Fibroblast of villous mesenchyme (primary cell): ENCODE measurements at regions not wholly inside any gene's neighbourhood (a gene's known extent, or its start where the extent isn't known, plus 50 kb on each side); places are given as distances from the start of the nearest gene placed in this dataset.

Experiments used
- DNase-seq: peaks from one replicate; pipeline ENCODE4 v3.0.0-alpha.2; 2010; ENCODE audit warnings: low read depth
- H3K4me3 ChIP-seq: 2 replicates; pipeline ENCODE4 v1.5.1; 2011; ENCODE audit warnings: low read depth, mild to moderate bottlenecking, low read length
- TF ChIP-seq, protein P1 (sequence below): IDR thresholded peaks from 2 replicates; pipeline ENCODE4 v1.5.1; 2012; ENCODE audit warnings: low read depth, mild to moderate bottlenecking, low read length; ENCODE audit not compliant: insufficient read depth

- TF ChIP-seq, protein P1, sequence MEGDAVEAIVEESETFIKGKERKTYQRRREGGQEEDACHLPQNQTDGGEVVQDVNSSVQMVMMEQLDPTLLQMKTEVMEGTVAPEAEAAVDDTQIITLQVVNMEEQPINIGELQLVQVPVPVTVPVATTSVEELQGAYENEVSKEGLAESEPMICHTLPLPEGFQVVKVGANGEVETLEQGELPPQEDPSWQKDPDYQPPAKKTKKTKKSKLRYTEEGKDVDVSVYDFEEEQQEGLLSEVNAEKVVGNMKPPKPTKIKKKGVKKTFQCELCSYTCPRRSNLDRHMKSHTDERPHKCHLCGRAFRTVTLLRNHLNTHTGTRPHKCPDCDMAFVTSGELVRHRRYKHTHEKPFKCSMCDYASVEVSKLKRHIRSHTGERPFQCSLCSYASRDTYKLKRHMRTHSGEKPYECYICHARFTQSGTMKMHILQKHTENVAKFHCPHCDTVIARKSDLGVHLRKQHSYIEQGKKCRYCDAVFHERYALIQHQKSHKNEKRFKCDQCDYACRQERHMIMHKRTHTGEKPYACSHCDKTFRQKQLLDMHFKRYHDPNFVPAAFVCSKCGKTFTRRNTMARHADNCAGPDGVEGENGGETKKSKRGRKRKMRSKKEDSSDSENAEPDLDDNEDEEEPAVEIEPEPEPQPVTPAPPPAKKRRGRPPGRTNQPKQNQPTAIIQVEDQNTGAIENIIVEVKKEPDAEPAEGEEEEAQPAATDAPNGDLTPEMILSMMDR, result no peak
- no peak overlapping the region for H3K4me3 ChIP-seq
- no peak for DNase-seq
Measured at GRCh38 chr13:73940098-73940497, 194.1 kb downstream of the KLF12 start.

- TF ChIP-seq, protein P1, result no peak
- DNase-seq, result no peak
- no peak overlapping the region for H3K4me3 ChIP-seq
Measured at GRCh38 chr13:73939603-73940002, 194.6 kb downstream of the KLF12 start.

DNA sequence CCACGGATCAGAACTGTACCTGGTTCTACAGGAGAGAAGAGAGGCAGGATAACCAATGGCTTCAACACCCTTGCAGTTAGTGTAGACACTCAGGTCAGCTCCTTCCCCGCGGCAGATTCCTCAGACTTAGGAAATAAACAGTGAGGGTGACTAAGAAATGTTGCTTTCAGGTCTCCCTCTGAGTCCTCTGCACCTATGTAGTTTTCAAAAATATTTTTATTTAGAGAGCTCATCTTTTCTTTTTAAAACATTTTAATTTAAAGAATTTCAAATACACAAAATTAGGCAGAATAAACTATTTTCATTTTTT, 195.2 kb downstream of the KLF12 start:
- H3K4me3 ChIP-seq, result no peak overlapping the region
- TF ChIP-seq, protein P1, result no peak
- no peak for DNase-seq

DNA sequence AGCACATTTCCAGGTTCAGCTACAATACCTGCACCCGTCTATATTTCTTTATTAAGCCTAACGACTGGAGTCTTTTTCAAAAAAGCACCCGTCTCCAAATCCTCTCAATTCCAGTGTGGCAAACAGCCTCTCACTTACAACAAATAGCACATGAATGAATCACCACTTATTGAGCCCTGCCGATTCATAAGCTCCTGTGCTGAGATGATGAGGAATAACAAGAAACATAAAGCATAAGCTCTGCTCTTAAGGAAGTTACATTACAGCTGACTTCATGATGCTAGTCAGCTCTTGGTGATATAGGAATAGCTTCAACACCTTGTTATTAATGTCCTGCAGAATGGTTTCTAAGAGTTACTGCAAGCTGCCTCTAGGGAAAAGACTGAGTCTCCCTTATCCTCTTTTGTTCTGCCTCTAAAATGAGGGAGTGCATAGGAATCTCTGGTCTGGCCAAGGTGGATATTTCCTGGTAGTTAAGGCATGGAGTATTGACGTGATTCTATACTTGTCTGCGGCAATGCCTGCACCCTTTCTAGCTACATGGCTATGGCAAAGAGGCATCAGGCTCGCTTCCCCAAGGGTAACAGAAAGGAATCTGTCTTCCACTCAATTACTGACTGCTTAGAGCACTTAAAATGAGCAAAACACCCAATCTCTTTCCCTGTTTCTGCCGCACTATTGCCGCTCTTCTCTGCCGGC, 195.7 kb downstream of the KLF12 start:
- no peak overlapping the region for H3K4me3 ChIP-seq
- DNase-seq, result peak; percentile 59
- TF ChIP-seq, protein P1, result no peak

GRCh38 chr13:73937441-73937840, 196.8 kb downstream of the KLF12 start:
- no peak overlapping the region for H3K4me3 ChIP-seq
- TF ChIP-seq, protein P1, result no peak
- no peak for DNase-seq

GRCh38 chr13:73935991-73936390, 198.2 kb downstream of the KLF12 start:
- TF ChIP-seq, protein P1, result no peak
- DNase-seq, result no peak
- H3K4me3 ChIP-seq, result no peak overlapping the region

DNA sequence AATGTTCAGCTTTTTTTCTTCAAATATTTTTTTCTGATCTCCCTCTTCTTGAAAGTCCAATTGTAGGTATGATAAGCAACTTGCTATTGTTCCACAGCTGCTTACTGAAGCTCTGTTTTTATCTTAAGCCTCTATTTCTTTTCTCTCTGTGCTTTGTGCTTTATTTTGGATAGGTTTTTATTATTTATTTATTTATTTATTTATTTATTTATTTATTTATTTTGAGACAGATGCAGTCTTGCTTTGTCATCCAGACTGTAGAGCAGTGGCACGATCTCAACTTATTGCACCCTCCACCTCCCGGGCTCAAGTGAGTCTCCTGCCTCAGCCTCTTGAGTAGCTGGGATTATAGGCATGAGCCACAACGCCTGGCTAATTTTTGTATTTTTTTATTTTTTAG, 199.4 kb downstream of the KLF12 start:
- H3K4me3 ChIP-seq, result no peak overlapping the region
- TF ChIP-seq, protein P1, result no peak
- DNase-seq, result no peak
